Vagina (tissue), 2 donors: ENCODE measurements at regions not wholly inside any gene's neighbourhood (a gene's known extent, or its start where the extent isn't known, plus 50 kb on each side); places are given as distances from the start of the nearest gene placed in this dataset.

Experiments
- DNase-seq, 2 donors: peaks; one replicate each; pipeline ENCODE4 v3.0.0-alpha.2; 2017; ENCODE audit errors: extremely low spot score in 2 of 2
- H3K27ac ChIP-seq: fragments of 200-600 bp; sonication (generic); one replicate; pipeline ENCODE4 v1.5.1; 2019
- H3K27me3 ChIP-seq: fragments of 200-600 bp; sonication (generic); one replicate; pipeline ENCODE4 v1.5.1; 2019
- H3K36me3 ChIP-seq, 2 donors: fragments of 200-600 bp; sonication (generic); one replicate each; pipeline ENCODE4 v1.5.1; 2017 to 2019
- H3K4me1 ChIP-seq: fragments of 200-600 bp; sonication (generic); one replicate; pipeline ENCODE4 v1.5.1; 2019
- H3K4me3 ChIP-seq, 2 donors: fragments of 200-600 bp; sonication (generic); 1 replicate in 1 of 2; 2 replicates in 1 of 2; pipeline ENCODE4 v1.5.1; 2016 to 2019
- H3K9me3 ChIP-seq: fragments of 200-600 bp; sonication (generic); one replicate; pipeline ENCODE4 v1.5.1; 2019
- POLR2A ChIP-seq, 2 donors: fragments of 450-650 bp; IDR thresholded peaks; one replicate each; pipeline ENCODE4 v1.6.1; 2017; ENCODE audit warnings: antibody characterized with exemption in 2 of 2, mild to moderate bottlenecking in 2 of 2, moderate library complexity in 2 of 2
- POLR2AphosphoS5 ChIP-seq, 2 donors: sonication (generic); formaldehyde crosslinking; IDR thresholded peaks; one replicate each; pipeline ENCODE4 v1.9.0; 2017; ENCODE audit warnings: antibody characterized with exemption in 2 of 2, mild to moderate bottlenecking in 2 of 2, low read depth in 1 of 2; ENCODE audit not compliant: insufficient read depth in 1 of 2
- intact Hi-C: fragments of 100-400 bp; cut with DNase I; formaldehyde crosslinking; loops from one replicate; pipeline ENCODE4 v1.15.1; 2023
- TF ChIP-seq, protein P1 (sequence below), 3 experiments: fragments of 450-650 bp in 2 of 3; fragments of 200-600 bp in 1 of 3; sonication (generic) in 1 of 3; IDR thresholded peaks; one replicate each; pipeline ENCODE4 v1.5.1; 2017 to 2019; ENCODE audit warnings: antibody characterized with exemption in 3 of 3, mild to moderate bottlenecking in 2 of 3, moderate library complexity in 2 of 3

GRCh38 chr3:83477563-83477962, 1481.2 kb upstream of the CADM2 start:
- no peaks in the 10 kb centered on the region for H3K27me3 ChIP-seq
- no peak overlapping the region for H3K27ac ChIP-seq
- no peak overlapping the region for H3K4me3 ChIP-seq
- H3K4me1 ChIP-seq, result no peaks in the 10 kb centered on the region
- TF ChIP-seq POLR2AphosphoS5 (IDR thresholded peaks at IDR 0.05; ENCODE audit: insufficient read depth in 1 of 2, low read depth in 1 of 2), result no peak
- no peak for TF ChIP-seq POLR2A (IDR thresholded peaks at IDR 0.05)
- TF ChIP-seq, protein P1, sequence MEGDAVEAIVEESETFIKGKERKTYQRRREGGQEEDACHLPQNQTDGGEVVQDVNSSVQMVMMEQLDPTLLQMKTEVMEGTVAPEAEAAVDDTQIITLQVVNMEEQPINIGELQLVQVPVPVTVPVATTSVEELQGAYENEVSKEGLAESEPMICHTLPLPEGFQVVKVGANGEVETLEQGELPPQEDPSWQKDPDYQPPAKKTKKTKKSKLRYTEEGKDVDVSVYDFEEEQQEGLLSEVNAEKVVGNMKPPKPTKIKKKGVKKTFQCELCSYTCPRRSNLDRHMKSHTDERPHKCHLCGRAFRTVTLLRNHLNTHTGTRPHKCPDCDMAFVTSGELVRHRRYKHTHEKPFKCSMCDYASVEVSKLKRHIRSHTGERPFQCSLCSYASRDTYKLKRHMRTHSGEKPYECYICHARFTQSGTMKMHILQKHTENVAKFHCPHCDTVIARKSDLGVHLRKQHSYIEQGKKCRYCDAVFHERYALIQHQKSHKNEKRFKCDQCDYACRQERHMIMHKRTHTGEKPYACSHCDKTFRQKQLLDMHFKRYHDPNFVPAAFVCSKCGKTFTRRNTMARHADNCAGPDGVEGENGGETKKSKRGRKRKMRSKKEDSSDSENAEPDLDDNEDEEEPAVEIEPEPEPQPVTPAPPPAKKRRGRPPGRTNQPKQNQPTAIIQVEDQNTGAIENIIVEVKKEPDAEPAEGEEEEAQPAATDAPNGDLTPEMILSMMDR (IDR thresholded peaks at IDR 0.05), result no peak
- no peaks in the 10 kb centered on the region for H3K36me3 ChIP-seq
- H3K9me3 ChIP-seq, result no peaks in the 10 kb centered on the region
- no peak for DNase-seq
- intact Hi-C loops, result no loop called here

GRCh38 chr3:83482402-83483070, 1476.3 kb upstream of the CADM2 start:
- DNase-seq, result no peak
- no peak overlapping the region for H3K27ac ChIP-seq

GRCh38 chr3:83496462-83496861, 1462.3 kb upstream of the CADM2 start:
- Histone ChIP-seq H3K27me3 (no peaks in the 10 kb centered on the region), H3K9me3 (no peaks in the 10 kb centered on the region), H3K4me1 (no peaks in the 10 kb centered on the region), H3K36me3 (no peaks in the 10 kb centered on the region), H3K27ac (no peak overlapping the region), H3K4me3 (no peak overlapping the region)
- TF ChIP-seq, protein P1 (IDR thresholded peaks at IDR 0.05), result no peak
- TF ChIP-seq POLR2AphosphoS5 (IDR thresholded peaks at IDR 0.05; ENCODE audit: insufficient read depth in 1 of 2, low read depth in 1 of 2), result no peak
- DNase-seq, result no peak
- intact Hi-C loops, result no loop called here

More at GRCh38 chr3:83482402-83483070, 1476.3 kb upstream of the CADM2 start:
- TF ChIP-seq, protein P1 (IDR thresholded peaks at IDR 0.05), result no peak
- TF ChIP-seq POLR2AphosphoS5 (IDR thresholded peaks at IDR 0.05; ENCODE audit: insufficient read depth in 1 of 2, low read depth in 1 of 2) (no peak), POLR2A (IDR thresholded peaks at IDR 0.05) (no peak)
- Histone ChIP-seq H3K27me3 (no peaks in the 10 kb centered on the region), H3K4me1 (no peaks in the 10 kb centered on the region), H3K36me3 (no peaks in the 10 kb centered on the region), H3K9me3 (no peaks in the 10 kb centered on the region), H3K4me3 (no peak overlapping the region)
- intact Hi-C loops, result no loop called here

DNA sequence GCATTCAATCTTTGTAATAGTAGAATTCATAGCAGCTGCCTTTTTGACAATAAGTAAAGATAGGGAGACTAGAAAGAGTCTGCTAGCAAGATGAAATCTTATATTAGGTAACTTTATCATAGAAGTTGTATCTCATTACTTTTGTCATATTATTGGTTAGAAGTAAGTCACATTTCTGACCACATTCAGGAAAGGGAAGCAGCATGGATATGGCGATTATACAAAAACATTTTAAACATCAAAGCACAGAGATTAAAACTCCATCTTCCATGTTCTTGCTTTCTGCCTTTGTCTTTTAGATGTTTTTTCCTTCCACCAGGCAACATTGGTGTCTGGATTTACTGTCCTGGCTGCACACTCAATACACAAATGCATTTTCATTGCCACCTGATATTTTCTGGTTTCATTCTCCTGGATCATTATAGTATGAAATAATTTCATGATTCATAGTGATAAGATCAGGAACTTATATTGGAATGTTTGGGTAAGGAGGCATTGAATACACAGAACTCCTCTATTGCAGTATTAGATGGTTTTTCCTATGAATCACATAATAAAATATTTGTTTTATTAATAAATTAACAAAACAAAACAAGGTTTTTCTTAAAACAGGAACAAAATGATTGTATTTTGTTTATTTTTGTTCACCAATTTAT, 1460.3 kb upstream of the CADM2 start:
- intact Hi-C loops, result no loop called here
- H3K4me3 ChIP-seq, result no peak overlapping the region
- TF ChIP-seq POLR2AphosphoS5 (IDR thresholded peaks at IDR 0.05; ENCODE audit: insufficient read depth in 1 of 2, low read depth in 1 of 2), result no peak
- TF ChIP-seq, protein P1 (IDR thresholded peaks at IDR 0.05), result no peak
- no peak for TF ChIP-seq POLR2A (IDR thresholded peaks at IDR 0.05)

GRCh38 chr3:83500422-83500821, 1458.4 kb upstream of the CADM2 start:
- intact Hi-C loops, result no loop called here
- DNase-seq, result no peak
- H3K9me3 ChIP-seq, result no peaks in the 10 kb centered on the region
- H3K27me3 ChIP-seq, result no peaks in the 10 kb centered on the region
- H3K36me3 ChIP-seq, result no peaks in the 10 kb centered on the region
- no peak overlapping the region for H3K4me3 ChIP-seq
- H3K4me1 ChIP-seq, result no peaks in the 10 kb centered on the region
- TF ChIP-seq POLR2A (IDR thresholded peaks at IDR 0.05), result no peak
- TF ChIP-seq POLR2AphosphoS5 (IDR thresholded peaks at IDR 0.05; ENCODE audit: insufficient read depth in 1 of 2, low read depth in 1 of 2), result no peak
- TF ChIP-seq, protein P1 (IDR thresholded peaks at IDR 0.05), result no peak
- H3K27ac ChIP-seq, result no peak overlapping the region

More for the DNA sequence above, 1460.3 kb upstream of the CADM2 start:
- Histone ChIP-seq H3K27ac (no peak overlapping the region), H3K36me3 (no peaks in the 10 kb centered on the region), H3K27me3 (no peaks in the 10 kb centered on the region), H3K9me3 (no peaks in the 10 kb centered on the region), H3K4me1 (no peaks in the 10 kb centered on the region)
- no peak for DNase-seq
